ENCODE measurements at regions not wholly inside any gene's neighbourhood (a gene's known extent, or its start where the extent isn't known, plus 50 kb on each side); places are given as distances from the start of the nearest gene placed in this dataset.
"Not testable (repeated sequence)": the region's sequence is repeated elsewhere in the genome, so short reads cannot be mapped to it uniquely, and the experiment has no call there.

DNA sequence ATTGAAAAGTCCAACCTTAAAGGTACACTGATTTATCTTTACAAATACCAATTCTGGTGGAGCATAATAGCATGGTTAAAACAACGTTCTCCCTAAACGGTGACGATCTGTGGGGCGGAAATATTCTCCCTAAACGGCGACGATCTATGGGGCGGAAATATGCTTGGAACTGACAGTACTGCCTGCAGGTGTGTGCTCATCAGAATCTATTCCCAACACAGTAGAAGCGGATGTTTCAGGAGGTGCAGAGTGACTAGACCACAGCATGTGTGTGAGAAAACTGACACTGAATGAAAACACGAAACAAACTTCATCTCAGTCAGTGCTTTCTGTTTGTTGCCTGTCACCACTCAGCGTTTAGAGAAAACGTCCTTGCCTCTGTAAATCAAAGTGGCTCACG, 210.0 kb downstream of the BANP start:
- TF ChIP-seq POLR2A, POLR2AphosphoS5 (IDR thresholded peaks at IDR 0.05; ENCODE audit: low read depth, low read length): not testable (repeated sequence)
